Activated CD4-positive, alpha-beta T cell treated with anti-CD3 and anti-CD28 coated beads, Interleukin-2, Interleukin-4, amounts not matched to agents 100 ng/mL and 50 ng/mL, durations not matched to agents 16 hours and 8 hours (primary cell): ENCODE measurements at regions not wholly inside any gene's neighbourhood (a gene's known extent, or its start where the extent isn't known, plus 50 kb on each side); places are given as distances from the start of the nearest gene placed in this dataset.
"Not testable (repeated sequence)": the region's sequence is repeated elsewhere in the genome, so short reads cannot be mapped to it uniquely, and the experiment has no call there.

Experiments
- DNase-seq: peaks from one replicate; pipeline ENCODE4 v3.0.0-alpha.2; 2020; ENCODE audit warnings: low spot score

- DNase-seq: no peak
Observed at GRCh38 chr2:161480123-161480522, 64.0 kb downstream of the TBR1 start.

DNA sequence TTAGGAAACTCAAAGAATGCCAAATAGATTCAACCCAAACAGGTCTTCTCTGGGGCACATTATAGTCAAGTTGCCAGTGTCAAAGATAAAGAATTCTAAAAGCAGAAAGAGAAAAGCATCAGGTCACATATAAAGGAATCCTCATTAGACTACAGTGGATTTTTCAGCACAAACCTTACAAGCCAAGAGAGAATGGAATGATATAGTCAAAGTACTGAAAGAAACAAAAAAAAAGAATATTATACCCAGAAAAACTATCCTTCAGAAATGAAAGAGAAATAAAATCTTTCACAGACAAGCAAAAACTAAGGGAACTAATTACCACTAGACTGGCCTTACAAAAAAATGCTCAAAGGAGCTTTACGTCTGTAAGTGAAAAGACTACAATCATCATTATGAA, 65.5 kb downstream of the TBR1 start:
- no peak for DNase-seq

- DNase-seq: no peak
Observed at GRCh38 chr2:161484061-161484460, 68.0 kb downstream of the TBR1 start.

DNA sequence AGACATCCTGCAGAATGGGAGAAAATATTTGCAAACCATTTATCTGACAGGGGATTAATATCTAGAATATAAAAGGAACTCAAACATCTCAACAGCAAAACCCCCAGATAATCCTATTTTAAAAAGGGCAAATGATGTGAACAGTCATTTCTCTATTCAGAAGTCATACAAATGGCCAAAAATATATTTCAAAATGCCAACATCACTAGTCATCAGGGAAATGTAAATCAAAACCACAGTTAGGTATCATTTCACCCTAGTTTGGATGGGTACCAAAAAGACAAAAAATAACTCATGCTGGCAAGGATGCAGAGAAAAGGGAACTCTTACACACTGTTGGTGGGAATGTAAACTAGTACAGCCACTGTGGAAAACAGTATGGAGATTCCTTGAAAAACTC, 70.0 kb downstream of the TBR1 start:
- DNase-seq: no peak

- no peak for DNase-seq
Observed at GRCh38 chr2:161488131-161488699, 72.1 kb downstream of the TBR1 start.

- DNase-seq: no peak
Observed at GRCh38 chr2:161488879-161489278, 72.8 kb downstream of the TBR1 start.

GRCh38 chr2:161500892-161501610, 85.0 kb downstream of the TBR1 start:
- DNase-seq: peak; percentile 45

- DNase-seq: not testable (repeated sequence)
Observed at GRCh38 chr2:161502279-161502678, 86.2 kb downstream of the TBR1 start.

DNA sequence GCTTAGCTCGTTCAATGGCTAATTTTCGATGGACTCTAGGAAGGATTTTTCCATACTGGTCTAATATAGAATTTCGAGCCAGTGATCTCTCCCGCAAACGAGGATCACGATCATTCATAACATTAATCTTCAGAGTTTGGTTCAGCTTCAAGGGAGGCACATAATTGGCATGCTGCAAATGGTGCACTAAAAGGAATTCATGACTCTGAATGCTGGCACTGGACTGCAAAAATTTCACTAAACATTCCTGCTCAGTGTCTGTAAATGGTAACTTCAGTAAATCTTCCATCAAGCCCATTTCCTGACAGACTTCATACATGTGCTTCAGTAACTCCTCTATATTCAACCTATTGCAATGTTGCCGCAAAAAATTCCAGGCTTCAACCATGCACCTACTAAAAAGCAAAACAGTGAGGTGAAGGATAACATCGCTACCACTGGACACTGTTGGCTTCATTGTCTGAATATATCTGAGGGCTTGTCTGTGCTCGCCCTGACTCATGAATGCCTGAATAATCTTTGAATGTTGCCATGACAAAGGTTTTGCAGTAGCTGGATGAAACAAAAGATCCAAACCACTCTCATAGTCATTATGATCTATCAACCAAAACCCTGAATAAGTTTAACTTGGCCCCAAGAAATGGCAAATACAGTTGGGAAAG, 88.7 kb downstream of the TBR1 start:
- not testable (repeated sequence) for DNase-seq

- not testable (repeated sequence) for DNase-seq
Observed at GRCh38 chr2:161505466-161505865, 89.4 kb downstream of the TBR1 start.

- DNase-seq: not testable (repeated sequence)
Observed at GRCh38 chr2:161513295-161514032, 97.4 kb downstream of the TBR1 start.

DNA sequence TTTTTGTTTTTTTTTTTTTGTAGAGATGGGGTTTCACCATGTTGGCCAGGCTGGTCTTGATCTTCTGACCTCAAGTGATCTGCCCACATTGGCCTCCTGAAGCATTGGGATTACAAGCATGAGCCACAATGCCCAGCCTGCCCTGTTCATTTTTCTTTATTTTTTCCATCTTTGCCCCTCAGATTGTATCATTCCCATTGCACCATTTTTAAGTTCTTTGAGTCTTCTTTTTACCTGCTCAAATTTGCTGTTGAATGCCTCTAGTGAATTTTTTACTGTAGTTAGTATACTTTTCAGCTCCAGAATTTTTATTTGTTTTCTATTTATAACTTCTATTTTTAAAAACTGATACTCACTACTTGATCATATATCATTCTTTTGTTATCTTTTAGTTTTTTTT, 101.4 kb upstream of the SLC4A10 start:
- DNase-seq: no peak

GRCh38 chr2:161533218-161533617, 91.0 kb upstream of the SLC4A10 start:
- DNase-seq: no peak

GRCh38 chr2:161546635-161547034, 77.6 kb upstream of the SLC4A10 start:
- no peak for DNase-seq

GRCh38 chr2:161547130-161547529, 77.1 kb upstream of the SLC4A10 start:
- DNase-seq: no peak

DNA sequence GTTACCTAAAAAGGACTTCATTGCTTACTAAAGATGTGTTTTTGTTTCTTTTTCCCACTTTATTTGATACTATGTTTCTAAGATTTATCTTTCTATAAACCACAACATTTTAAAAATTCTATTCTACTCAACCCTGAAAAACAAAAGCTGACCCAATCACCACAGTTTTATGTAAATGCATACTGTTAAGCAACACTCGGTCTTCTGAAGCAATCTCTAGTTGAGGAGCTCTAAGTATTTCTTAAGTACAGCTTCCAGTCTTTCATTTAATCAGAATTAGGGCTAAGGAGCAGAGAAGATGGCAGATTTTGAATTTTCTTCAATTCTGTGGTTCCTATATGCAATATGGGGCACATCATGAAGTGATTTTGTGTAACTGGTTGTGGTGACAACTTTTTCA, 72.2 kb upstream of the SLC4A10 start:
- no peak for DNase-seq

- DNase-seq: no peak
Observed at GRCh38 chr2:161555826-161556225, 68.4 kb upstream of the SLC4A10 start.

GRCh38 chr2:161556440-161556839, 67.8 kb upstream of the SLC4A10 start:
- DNase-seq: no peak

- DNase-seq: no peak
Observed at GRCh38 chr2:161557538-161557937, 66.7 kb upstream of the SLC4A10 start.

GRCh38 chr2:161564906-161565305, 59.3 kb upstream of the SLC4A10 start:
- no peak for DNase-seq

DNA sequence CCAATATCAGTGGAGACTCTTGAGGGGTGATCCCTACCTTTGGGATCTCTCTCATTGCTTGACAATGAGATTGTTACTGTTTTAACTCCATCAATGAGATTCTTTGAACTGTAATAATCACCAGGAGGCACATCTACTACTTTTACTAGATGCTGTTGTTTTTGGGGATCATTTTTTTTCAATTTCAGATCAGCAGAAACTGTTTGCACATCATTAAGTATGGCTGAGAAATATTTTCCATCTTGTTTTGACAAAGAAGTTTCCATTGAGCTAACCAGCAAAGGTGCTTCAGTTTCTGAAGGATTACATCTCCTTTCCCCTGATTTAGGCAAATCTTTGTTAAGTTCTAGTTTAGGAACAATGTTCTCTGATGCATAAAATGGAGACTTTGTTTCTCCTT, 54.8 kb upstream of the SLC4A10 start:
- no peak for DNase-seq

- DNase-seq: no peak
Observed at GRCh38 chr2:161570424-161571050, 53.7 kb upstream of the SLC4A10 start.
